ENCODE measurements at regions not wholly inside any gene's neighbourhood (a gene's known extent, or its start where the extent isn't known, plus 50 kb on each side); places are given as distances from the start of the nearest gene placed in this dataset.

DNA sequence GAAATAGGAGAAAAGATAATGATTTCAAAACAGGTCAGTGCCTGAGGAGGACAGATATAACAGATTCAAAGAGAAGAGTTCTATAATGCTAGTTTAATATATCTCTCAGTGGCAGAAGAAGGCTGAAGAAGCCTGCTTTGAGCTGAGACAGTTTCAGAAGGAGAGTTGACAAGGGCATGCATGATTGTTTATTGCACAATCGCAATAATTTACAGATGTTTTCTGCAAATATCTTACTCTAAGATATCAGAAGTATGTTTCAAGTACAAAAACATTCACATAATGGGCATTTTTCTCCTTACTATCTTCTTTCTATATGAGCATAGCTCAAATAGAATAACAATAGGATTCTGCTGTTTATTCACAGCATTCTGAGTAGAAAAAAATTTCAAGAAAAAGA lies 557.7 kb upstream of the NRSN1 start:
- Mint-ChIP-seq H3K36me3 (ENCODE audit: insufficient read depth in 1 of 3, low read depth in 3 of 3) (peaks cover 0 to 3% (median 0%) of the 10 kb centered on the region in 3 experiments; a peak in 1 of 7 replicates), H3K4me3 (no peak overlapping the region), H3K9me3 (peaks cover 0 to 6% of the 10 kb centered on the region in 2 experiments; a peak in 4 of 5 replicates), H3K27ac (no peak overlapping the region; a peak in 1 of 7 replicates), H3K4me1 (0 out of 4 replicates have a peak, but pooled peaks cover 0 to 3% of the 10 kb centered on the region in 2 experiments), H3K27me3 (ENCODE audit: low read depth) (no peaks in the 10 kb centered on the region)
- no peaks in the 10 kb centered on the region for H3K79me1 ChIP-seq (ENCODE audit: insufficient read depth, low read depth, low read length, poor library complexity, severe bottlenecking)
- H3K4ac ChIP-seq (ENCODE audit: low read depth, low read length), result no peak overlapping the region
- no peak overlapping the region for H2BK15ac ChIP-seq (ENCODE audit: low read depth, low read length)
- no peak overlapping the region for H4K8ac ChIP-seq (replicated peaks; ENCODE audit: insufficient read length, low read depth, low read length)
- no peaks in the 10 kb centered on the region for H3K4me1 ChIP-seq (ENCODE audit: insufficient read depth, low read length)
- no peak overlapping the region for H3K18ac ChIP-seq (ENCODE audit: insufficient read length, low read depth, low read length)
- WGBS (ENCODE audit: extremely low coverage, insufficient read length, low lambda C conversion rate), result no CpG with 5 or more reads among the region's 1 CpG
- no peak overlapping the region for H2BK120ac ChIP-seq (ENCODE audit: low read depth, low read length, poor library complexity, severe bottlenecking)
- no peak overlapping the region for H3K56ac ChIP-seq (ENCODE audit: insufficient read length, low read depth, low read length)
- no peak overlapping the region for H3K14ac ChIP-seq (ENCODE audit: insufficient read depth, low read length)
- H4K91ac ChIP-seq (ENCODE audit: insufficient read length, low read depth, low read length), result no peak overlapping the region
- no peak for DNase-seq
- H3K27me3 ChIP-seq (ENCODE audit: insufficient read depth, low read length), result no peaks in the 10 kb centered on the region
- no peak overlapping the region for H3T11ph ChIP-seq (ENCODE audit: low read length)
- no peaks in the 10 kb centered on the region for H4K20me1 ChIP-seq (ENCODE audit: control insufficient read depth, insufficient read depth, insufficient read length)
- H2BK12ac ChIP-seq (ENCODE audit: insufficient read length, low read depth, low read length), result no peak overlapping the region
- H3K23me2 ChIP-seq (ENCODE audit: insufficient read length, low read depth, low read length, poor library complexity, severe bottlenecking), result no peaks in the 10 kb centered on the region
- H3K4me2 ChIP-seq (ENCODE audit: insufficient read depth, insufficient read length, low read length), result no peak overlapping the region
- TF ChIP-seq, protein P1, sequence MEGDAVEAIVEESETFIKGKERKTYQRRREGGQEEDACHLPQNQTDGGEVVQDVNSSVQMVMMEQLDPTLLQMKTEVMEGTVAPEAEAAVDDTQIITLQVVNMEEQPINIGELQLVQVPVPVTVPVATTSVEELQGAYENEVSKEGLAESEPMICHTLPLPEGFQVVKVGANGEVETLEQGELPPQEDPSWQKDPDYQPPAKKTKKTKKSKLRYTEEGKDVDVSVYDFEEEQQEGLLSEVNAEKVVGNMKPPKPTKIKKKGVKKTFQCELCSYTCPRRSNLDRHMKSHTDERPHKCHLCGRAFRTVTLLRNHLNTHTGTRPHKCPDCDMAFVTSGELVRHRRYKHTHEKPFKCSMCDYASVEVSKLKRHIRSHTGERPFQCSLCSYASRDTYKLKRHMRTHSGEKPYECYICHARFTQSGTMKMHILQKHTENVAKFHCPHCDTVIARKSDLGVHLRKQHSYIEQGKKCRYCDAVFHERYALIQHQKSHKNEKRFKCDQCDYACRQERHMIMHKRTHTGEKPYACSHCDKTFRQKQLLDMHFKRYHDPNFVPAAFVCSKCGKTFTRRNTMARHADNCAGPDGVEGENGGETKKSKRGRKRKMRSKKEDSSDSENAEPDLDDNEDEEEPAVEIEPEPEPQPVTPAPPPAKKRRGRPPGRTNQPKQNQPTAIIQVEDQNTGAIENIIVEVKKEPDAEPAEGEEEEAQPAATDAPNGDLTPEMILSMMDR (conservative IDR thresholded peaks at IDR 0.05), result no peak
- no peak overlapping the region for H2BK5ac ChIP-seq (ENCODE audit: insufficient read length, low read length)
- H3K9ac ChIP-seq (ENCODE audit: extremely low read depth, insufficient read length, low read length), result no peak overlapping the region
- no peak overlapping the region for H2AK5ac ChIP-seq (ENCODE audit: insufficient read length, low read length)
- no peak overlapping the region for H4K5ac ChIP-seq (ENCODE audit: insufficient read length, low read depth, low read length)
- H3K23ac ChIP-seq (ENCODE audit: insufficient read length, low read depth, low read length), result no peak overlapping the region
- no peak overlapping the region for H3K27ac ChIP-seq (ENCODE audit: insufficient read length, low read depth, low read length)
- no peak overlapping the region for H2BK20ac ChIP-seq (ENCODE audit: low read depth, low read length, poor library complexity, severe bottlenecking)
- H3K9me3 ChIP-seq (ENCODE audit: control insufficient read depth, low read depth, low read length), result no peaks in the 10 kb centered on the region
- no peaks in the 10 kb centered on the region for H3K79me2 ChIP-seq (ENCODE audit: insufficient read depth, low read length)
- H2AFZ ChIP-seq (ENCODE audit: low read length), result no peak overlapping the region
